HL-60 (cell line): ENCODE measurements at regions not wholly inside any gene's neighbourhood (a gene's known extent, or its start where the extent isn't known, plus 50 kb on each side); places are given as distances from the start of the nearest gene placed in this dataset.

Source experiments
- DNase-seq, 2 experiments: peaks; one replicate each; pipeline ENCODE4 v3.0.0-alpha.2; 2010 to 2020; ENCODE audit warnings: low read depth in 1 of 2, low spot score in 1 of 2
- H3K27ac ChIP-seq: fragments of 250-450 bp; sonication (Bioruptor Pico); replicated peaks from 2 replicates; pipeline ENCODE4 v1.5.1; 2020; ENCODE audit warnings: mild to moderate bottlenecking, moderate library complexity
- H3K27me3 ChIP-seq: fragments of 250-450 bp; sonication (Bioruptor Pico); 2 replicates; pipeline ENCODE4 v1.5.1; 2021; ENCODE audit warnings: mild to moderate bottlenecking, moderate library complexity; ENCODE audit not compliant: insufficient read depth, poor library complexity, severe bottlenecking
- H3K4me3 ChIP-seq: replicated peaks from 2 replicates; pipeline ENCODE4 v1.5.1; 2011; ENCODE audit warnings: mild to moderate bottlenecking, control low read depth, low read length; ENCODE audit not compliant: insufficient read depth
- CTCF ChIP-seq: IDR thresholded peaks from one replicate; pipeline ENCODE4 v1.5.1; 2011; ENCODE audit warnings: low read length, control low read depth, inconsistent platforms; ENCODE audit not compliant: insufficient read depth
- GABPA ChIP-seq: IDR thresholded peaks from 2 replicates; pipeline ENCODE4 v1.6.1; 2012; ENCODE audit warnings: low read depth
- POLR2AphosphoS5 ChIP-seq: IDR thresholded peaks from 2 replicates; pipeline ENCODE4 v1.6.1; 2012; ENCODE audit warnings: low read depth
- REST ChIP-seq: IDR thresholded peaks from 2 replicates; pipeline ENCODE4 v1.6.1; 2012; ENCODE audit warnings: low read depth; ENCODE audit not compliant: insufficient replicate concordance
- SPI1 ChIP-seq: IDR thresholded peaks from 2 replicates; pipeline ENCODE4 v1.6.1; 2012; ENCODE audit warnings: low read depth, mild to moderate bottlenecking, borderline replicate concordance

- DNase-seq = no peak
- H3K27ac ChIP-seq = no peak overlapping the region
- H3K4me3 ChIP-seq = no peak overlapping the region
- TF ChIP-seq POLR2AphosphoS5 (no peak), CTCF (no peak), GABPA (no peak), SPI1 (no peak), REST (no peak)
- no peaks in the 10 kb centered on the region for H3K27me3 ChIP-seq
These were observed 342.0 kb upstream of the XYLT1 start for GRCh38 chr16:17812771-17813170.

- no peak for DNase-seq
- no peak overlapping the region for H3K4me3 ChIP-seq
- no peaks in the 10 kb centered on the region for H3K27me3 ChIP-seq
- TF ChIP-seq GABPA (no peak), CTCF (no peak), REST (no peak), POLR2AphosphoS5 (no peak), SPI1 (no peak)
- no peak overlapping the region for H3K27ac ChIP-seq
These were observed 334.1 kb upstream of the XYLT1 start for GRCh38 chr16:17804857-17805256.

GRCh38 chr16:17803625-17804410 is 333.1 kb upstream of the XYLT1 start:
- Histone ChIP-seq H3K4me3 (no peak overlapping the region), H3K27me3 (no peaks in the 10 kb centered on the region), H3K27ac (no peak overlapping the region)
- no peak for DNase-seq
- no peak for TF ChIP-seq SPI1
- no peak for TF ChIP-seq REST
- TF ChIP-seq POLR2AphosphoS5 = no peak
- TF ChIP-seq CTCF = no peak
- TF ChIP-seq GABPA = no peak
